D341Med (cell line): ENCODE measurements at regions not wholly inside any gene's neighbourhood (a gene's known extent, or its start where the extent isn't known, plus 50 kb on each side); places are given as distances from the start of the nearest gene placed in this dataset.

ENCODE experiments used
- DNase-seq: peaks from one replicate; pipeline ENCODE4 v3.0.0; 2012; ENCODE audit warnings: low spot score

DNA sequence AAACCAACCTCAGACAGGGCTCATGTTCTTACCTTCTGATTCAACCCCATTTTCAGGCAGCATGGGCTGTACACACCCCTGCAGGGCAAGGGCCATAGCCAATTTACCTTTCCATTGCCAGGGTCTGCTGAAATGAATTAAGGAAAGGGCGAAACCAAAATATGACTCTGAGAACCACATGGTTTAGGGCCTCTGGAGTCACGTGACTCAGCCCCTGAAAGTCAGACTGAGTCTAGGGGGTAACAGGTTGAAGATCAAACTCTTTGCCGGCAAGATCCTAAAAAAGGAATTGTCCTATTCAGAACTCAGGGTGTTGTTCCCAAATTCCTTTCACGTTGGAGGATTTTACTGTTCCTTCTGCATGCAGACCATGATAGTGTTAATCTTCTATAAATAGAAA, 118.9 kb downstream of the RAB11FIP2 start:
- DNase-seq: no peak

DNA sequence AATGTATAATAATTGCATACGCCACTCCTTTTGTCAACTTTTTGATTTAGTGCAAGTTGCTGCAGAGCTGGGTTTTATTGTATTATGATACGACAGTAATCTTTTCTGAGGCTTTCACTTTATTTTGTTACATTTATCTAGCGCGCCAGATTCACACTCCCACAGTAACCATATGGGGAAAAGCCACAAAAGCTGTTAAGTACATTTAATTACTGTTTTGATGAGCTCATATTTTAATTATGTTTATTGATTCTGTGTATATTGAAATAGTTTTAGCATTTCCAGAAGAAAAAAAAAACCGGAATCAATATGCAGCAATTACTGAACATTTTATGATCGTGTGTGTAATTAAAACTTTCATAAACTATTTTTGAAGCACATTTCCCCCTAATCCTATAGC, 118.5 kb downstream of the RAB11FIP2 start:
- no peak for DNase-seq

- no peak for DNase-seq
Measured at GRCh38 chr10:117928741-117929140, 118.0 kb downstream of the RAB11FIP2 start.

- no peak for DNase-seq
Measured at GRCh38 chr10:117929327-117930067, 117.2 kb downstream of the RAB11FIP2 start.

- DNase-seq: no peak
Measured at GRCh38 chr10:117931078-117931477, 115.7 kb downstream of the RAB11FIP2 start.

DNA sequence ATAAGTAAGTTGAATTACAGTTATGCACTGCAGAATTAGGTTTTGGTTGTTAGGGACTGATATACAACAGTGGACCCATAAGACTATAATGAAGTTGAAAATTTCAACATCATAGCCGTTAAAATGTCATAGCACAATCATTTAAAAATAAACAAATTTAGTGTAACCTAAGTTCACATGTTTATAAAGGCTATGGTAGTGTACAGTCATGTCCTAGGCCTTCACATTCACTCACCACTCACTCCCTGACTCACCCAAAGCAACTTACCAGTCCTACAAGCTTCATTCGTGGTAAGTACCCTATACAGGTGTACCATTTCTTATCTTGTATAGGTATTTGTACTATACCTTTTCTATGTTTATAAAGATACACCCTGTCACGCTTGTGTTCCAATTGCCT, 113.7 kb downstream of the RAB11FIP2 start:
- no peak for DNase-seq

GRCh38 chr10:117934477-117934876, 112.3 kb downstream of the RAB11FIP2 start:
- no peak for DNase-seq

DNA sequence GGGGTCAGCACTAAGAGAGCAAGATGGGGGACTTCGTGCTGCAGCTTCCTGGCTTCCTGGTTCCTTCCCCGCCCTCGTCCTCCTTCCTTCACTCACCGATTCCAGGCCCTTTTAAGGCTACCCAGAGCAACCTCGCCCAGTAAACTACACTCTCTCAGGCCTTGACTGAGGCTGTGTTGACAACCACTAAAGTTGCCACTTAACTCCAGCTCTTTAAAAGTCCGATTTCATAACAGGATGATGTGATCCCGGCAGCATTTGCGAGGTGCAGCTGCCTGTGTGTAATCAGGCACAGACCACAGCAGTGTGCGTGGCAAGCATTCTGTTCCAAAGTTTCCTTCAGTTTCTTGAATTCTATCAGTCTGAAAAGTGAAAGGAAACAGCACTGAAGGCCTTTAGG, 110.6 kb downstream of the RAB11FIP2 start:
- DNase-seq: no peak

DNA sequence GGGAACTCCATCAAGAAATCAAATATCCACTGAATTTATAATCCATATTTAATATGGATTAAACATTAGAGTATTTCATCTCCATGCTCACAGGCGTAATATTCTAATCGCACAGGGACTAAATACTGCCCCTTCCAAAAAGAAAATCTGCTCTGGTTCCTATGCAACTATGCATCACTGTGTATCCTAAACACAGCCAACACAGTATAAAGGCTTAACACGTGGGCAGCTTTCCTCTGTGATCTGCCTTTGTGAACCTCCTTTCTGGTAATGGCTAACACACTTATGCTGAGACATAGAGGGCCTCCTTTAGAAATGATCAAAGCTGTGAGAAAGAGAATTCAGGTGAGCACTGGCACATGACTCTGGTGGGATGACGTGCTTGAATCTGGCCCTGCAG, 110.2 kb downstream of the RAB11FIP2 start:
- no peak for DNase-seq

- DNase-seq: no peak
Measured at GRCh38 chr10:117936976-117937375, 109.8 kb downstream of the RAB11FIP2 start.

- no peak for DNase-seq
Measured at GRCh38 chr10:117938104-117938503, 108.6 kb downstream of the RAB11FIP2 start.

- DNase-seq: no peak
Measured at GRCh38 chr10:117942226-117942625, 104.5 kb downstream of the RAB11FIP2 start.

DNA sequence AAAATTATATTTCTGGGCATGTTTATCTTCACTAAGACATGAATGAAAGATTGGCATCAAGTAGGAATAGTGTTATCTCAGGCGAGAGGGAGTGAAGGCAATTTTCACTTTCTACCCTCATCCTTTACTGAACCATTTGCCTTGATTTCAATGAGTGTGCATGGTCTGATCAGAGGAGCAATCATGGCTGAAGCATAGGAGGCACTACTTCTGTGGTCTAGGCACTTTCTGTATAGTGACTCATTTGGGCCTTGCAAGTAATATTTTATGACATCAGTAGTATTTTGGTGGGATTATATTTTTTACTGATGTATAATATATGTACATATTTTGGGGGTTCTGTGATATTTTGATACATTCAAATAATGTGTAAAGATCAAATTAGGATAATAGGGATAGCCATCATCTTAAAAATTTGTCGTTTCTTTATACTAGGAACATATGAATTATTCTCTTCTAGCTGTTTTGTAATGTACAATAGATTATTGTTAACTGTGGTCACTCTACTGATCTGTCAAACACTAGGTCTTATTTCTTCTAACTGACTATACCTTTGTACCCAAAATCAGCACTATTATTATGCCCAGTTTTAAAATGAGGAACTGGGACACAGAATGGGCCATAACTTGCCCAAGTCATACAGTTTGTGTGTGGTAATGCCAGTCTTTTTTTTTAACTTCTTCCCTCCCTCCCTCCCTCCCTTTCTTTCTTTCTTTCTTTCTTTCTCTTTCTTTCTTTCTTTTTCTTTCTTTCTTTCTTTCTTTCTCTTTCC, 101.9 kb downstream of the RAB11FIP2 start:
- no peak for DNase-seq

- DNase-seq: no peak
Measured at GRCh38 chr10:117945651-117946050, 101.1 kb downstream of the RAB11FIP2 start.

DNA sequence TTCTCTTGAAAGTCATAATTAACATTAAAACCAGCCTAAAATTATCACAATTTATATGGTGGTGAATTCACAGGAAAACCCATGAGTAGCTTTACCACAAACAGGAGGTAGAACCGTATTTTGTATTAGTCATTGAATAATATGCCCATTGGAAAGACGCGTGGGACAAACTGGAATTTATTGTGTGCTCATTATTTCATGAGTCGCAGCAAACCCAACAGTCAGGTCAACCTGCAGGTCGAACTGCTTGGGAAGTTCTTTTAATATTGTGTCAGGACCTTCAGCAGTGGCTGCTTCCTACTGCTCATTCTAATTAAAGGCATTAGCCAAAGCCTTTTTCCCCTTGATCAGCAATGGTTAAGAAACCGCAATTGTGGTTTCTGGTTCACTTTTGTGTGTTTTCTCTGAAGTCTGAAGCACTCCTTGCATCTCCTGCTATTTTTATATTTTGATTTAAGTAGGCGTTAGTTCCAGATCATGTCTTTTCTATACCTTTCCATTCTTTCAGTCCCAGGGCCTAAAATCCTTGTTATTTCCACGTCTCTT, 100.1 kb downstream of the RAB11FIP2 start:
- no peak for DNase-seq

DNA sequence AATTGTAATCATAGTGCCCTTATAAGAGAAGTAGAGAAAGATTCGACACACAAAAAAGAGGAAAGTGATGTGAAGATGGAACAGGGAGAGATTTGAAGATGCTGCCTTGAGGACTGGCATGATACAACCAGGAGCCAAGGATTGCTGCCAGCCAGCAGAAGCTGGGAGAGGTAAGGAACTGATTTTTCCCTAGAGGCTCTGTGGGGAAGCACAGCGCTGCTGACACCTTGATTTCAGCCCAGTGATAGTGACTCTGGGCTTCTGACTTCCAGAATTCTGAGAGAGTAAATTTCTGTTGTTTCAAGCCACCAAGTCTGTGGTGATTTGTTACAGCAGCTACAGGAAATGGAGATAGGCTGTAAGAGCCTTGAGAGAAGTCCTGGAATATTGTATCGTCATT, 98.2 kb downstream of the RAB11FIP2 start:
- no peak for DNase-seq

GRCh38 chr10:117950408-117950807, 96.3 kb downstream of the RAB11FIP2 start:
- DNase-seq: no peak
